ENCODE measurements at regions not wholly inside any gene's neighbourhood (a gene's known extent, or its start where the extent isn't known, plus 50 kb on each side); places are given as distances from the start of the nearest gene placed in this dataset.

GRCh38 chr12:111192647-111193046 is 176.2 kb downstream of the PHETA1 start:
- TF ChIP-seq RAD21 (conservative IDR thresholded peaks at IDR 0.05): no peak
- TF ChIP-seq, protein P1, sequence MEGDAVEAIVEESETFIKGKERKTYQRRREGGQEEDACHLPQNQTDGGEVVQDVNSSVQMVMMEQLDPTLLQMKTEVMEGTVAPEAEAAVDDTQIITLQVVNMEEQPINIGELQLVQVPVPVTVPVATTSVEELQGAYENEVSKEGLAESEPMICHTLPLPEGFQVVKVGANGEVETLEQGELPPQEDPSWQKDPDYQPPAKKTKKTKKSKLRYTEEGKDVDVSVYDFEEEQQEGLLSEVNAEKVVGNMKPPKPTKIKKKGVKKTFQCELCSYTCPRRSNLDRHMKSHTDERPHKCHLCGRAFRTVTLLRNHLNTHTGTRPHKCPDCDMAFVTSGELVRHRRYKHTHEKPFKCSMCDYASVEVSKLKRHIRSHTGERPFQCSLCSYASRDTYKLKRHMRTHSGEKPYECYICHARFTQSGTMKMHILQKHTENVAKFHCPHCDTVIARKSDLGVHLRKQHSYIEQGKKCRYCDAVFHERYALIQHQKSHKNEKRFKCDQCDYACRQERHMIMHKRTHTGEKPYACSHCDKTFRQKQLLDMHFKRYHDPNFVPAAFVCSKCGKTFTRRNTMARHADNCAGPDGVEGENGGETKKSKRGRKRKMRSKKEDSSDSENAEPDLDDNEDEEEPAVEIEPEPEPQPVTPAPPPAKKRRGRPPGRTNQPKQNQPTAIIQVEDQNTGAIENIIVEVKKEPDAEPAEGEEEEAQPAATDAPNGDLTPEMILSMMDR (IDR thresholded peaks at IDR 0.05; ENCODE audit: poor library complexity, severe bottlenecking): no peak
